ENCODE measurements at regions not wholly inside any gene's neighbourhood (a gene's known extent, or its start where the extent isn't known, plus 50 kb on each side); places are given as distances from the start of the nearest gene placed in this dataset.

DNA sequence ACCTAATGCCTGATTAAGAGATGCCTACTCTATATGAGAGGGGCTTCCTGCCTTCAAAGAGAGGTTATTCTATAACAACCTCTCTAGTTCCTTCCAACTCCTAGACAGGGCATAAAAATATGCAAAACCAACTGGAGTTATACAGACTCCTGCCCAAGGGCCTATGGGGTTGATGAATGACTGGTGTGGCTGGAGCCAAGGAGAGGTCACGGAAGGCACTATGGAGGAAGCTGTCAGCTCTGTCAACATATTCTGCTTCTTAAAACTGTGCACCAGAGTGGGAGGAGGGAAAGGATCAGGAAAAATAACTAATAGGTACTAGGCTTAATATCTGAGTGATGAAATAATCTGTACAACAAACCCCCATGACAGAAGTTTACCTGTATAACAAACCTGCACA lies 120.9 kb upstream of the CDC42EP3 start:
- H3K79me2 ChIP-seq (ENCODE audit: insufficient read depth, low read length), result no peaks in the 10 kb centered on the region
- no peak overlapping the region for H3K4me3 ChIP-seq (ENCODE audit: insufficient read depth, low read length)
- H3K9me3 ChIP-seq (ENCODE audit: low read depth, low read length), result peaks cover 3% of the 10 kb centered on the region
- TF ChIP-seq, protein P1, sequence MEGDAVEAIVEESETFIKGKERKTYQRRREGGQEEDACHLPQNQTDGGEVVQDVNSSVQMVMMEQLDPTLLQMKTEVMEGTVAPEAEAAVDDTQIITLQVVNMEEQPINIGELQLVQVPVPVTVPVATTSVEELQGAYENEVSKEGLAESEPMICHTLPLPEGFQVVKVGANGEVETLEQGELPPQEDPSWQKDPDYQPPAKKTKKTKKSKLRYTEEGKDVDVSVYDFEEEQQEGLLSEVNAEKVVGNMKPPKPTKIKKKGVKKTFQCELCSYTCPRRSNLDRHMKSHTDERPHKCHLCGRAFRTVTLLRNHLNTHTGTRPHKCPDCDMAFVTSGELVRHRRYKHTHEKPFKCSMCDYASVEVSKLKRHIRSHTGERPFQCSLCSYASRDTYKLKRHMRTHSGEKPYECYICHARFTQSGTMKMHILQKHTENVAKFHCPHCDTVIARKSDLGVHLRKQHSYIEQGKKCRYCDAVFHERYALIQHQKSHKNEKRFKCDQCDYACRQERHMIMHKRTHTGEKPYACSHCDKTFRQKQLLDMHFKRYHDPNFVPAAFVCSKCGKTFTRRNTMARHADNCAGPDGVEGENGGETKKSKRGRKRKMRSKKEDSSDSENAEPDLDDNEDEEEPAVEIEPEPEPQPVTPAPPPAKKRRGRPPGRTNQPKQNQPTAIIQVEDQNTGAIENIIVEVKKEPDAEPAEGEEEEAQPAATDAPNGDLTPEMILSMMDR (IDR thresholded peaks at IDR 0.05; ENCODE audit: extremely low read depth, low read depth, low read length), result no peak
- H3K4me2 ChIP-seq (ENCODE audit: insufficient read depth, low read length), result no peak overlapping the region
- no peak overlapping the region for H3K27ac ChIP-seq (ENCODE audit: low read depth, low read length)
- no peaks in the 10 kb centered on the region for H3K27me3 ChIP-seq (ENCODE audit: insufficient read depth, low read length)
- H3K4me1 ChIP-seq (ENCODE audit: insufficient read depth, low read length), result peaks cover 27% of the 10 kb centered on the region
- no peaks in the 10 kb centered on the region for H3K36me3 ChIP-seq (ENCODE audit: insufficient read depth, low read length)
- no peak for DNase-seq (ENCODE audit: insufficient read length, low spot score, missing footprints)
- no peak overlapping the region for H2AFZ ChIP-seq (ENCODE audit: low read length)
- no peaks in the 10 kb centered on the region for H4K20me1 ChIP-seq (ENCODE audit: insufficient read depth, low read length)

DNA sequence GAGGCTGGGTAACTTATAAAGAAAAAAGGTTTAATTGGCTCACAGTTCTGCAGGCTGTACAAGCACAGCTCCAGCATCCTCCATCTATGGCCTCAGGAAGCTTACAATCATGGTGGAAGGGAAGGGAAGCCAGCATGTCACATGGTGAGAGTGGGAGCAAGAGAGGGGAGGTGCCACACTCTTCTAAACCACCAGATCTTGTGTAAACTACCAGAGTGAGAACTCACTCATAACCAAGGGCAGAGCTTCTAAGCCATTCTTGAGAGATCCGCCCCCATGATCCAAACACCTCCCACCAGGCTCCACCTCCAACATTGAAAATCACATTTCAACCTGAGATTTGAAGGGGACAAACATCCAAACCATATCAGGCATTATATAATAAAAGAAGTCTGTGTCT lies 121.6 kb upstream of the CDC42EP3 start:
- Histone ChIP-seq H3K4me3 (ENCODE audit: insufficient read depth, low read length) (no peak overlapping the region), H3K27me3 (ENCODE audit: insufficient read depth, low read length) (no peaks in the 10 kb centered on the region), H3K79me2 (ENCODE audit: insufficient read depth, low read length) (no peaks in the 10 kb centered on the region), H3K36me3 (ENCODE audit: insufficient read depth, low read length) (no peaks in the 10 kb centered on the region), H3K4me1 (ENCODE audit: insufficient read depth, low read length) (peaks cover 31% of the 10 kb centered on the region), H4K20me1 (ENCODE audit: insufficient read depth, low read length) (no peaks in the 10 kb centered on the region), H3K9me3 (ENCODE audit: low read depth, low read length) (peaks cover 3% of the 10 kb centered on the region), H3K27ac (ENCODE audit: low read depth, low read length) (no peak overlapping the region), H2AFZ (ENCODE audit: low read length) (no peak overlapping the region), H3K4me2 (ENCODE audit: insufficient read depth, low read length) (no peak overlapping the region)
- TF ChIP-seq, protein P1 (IDR thresholded peaks at IDR 0.05; ENCODE audit: extremely low read depth, low read depth, low read length), result no peak
- no peak for DNase-seq (ENCODE audit: insufficient read length, low spot score, missing footprints)

DNA sequence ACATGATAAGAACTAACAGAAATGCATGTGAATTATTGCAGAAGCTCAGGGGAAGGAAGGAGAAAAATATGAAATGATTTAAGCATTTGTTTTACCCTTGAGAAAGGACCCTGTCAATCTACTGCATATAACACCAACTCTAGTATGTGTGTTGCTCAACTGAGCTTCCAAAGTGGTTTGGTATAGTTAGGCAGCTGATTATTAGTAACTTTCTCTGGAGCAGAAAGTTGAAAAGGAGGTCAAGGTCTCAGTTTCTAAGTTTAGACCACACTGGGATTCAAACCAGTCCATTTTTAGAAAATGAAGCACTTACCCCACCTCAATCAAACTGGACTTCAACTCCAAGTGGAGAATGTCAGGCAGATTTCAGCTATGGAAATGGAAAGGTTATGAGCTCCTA lies 123.3 kb upstream of the CDC42EP3 start:
- Histone ChIP-seq H3K27ac (ENCODE audit: low read depth, low read length) (peak overlapping the region; percentile 94), H3K27me3 (ENCODE audit: insufficient read depth, low read length) (no peaks in the 10 kb centered on the region), H3K4me2 (ENCODE audit: insufficient read depth, low read length) (no peak overlapping the region), H3K36me3 (ENCODE audit: insufficient read depth, low read length) (no peaks in the 10 kb centered on the region), H3K4me1 (ENCODE audit: insufficient read depth, low read length) (peaks cover 40% of the 10 kb centered on the region), H3K4me3 (ENCODE audit: insufficient read depth, low read length) (no peak overlapping the region), H2AFZ (ENCODE audit: low read length) (no peak overlapping the region), H3K79me2 (ENCODE audit: insufficient read depth, low read length) (no peaks in the 10 kb centered on the region), H4K20me1 (ENCODE audit: insufficient read depth, low read length) (no peaks in the 10 kb centered on the region), H3K9me3 (ENCODE audit: low read depth, low read length) (no peaks in the 10 kb centered on the region)
- TF ChIP-seq, protein P1 (IDR thresholded peaks at IDR 0.05; ENCODE audit: extremely low read depth, low read depth, low read length), result no peak
- no peak for DNase-seq (ENCODE audit: insufficient read length, low spot score, missing footprints)

DNA sequence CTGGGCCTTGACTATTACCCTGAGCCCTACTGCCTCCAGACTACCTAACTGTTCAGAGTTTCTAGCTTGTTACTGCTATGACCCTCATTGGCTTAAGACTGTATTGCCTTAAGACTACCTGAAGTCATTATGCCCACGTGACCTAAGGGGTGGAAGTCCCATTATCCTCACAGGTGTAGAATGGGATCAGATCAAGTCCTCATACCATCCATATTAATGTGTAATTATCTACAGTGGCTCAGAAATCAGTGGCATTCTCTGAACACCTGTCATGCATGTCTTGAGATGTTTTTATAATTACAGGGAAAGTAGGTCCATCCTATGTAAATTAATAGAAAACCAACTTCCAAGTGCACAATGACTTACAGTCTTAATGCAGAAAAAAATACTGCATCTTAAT lies 124.0 kb upstream of the CDC42EP3 start:
- Histone ChIP-seq H3K4me1 (ENCODE audit: insufficient read depth, low read length) (peaks cover 47% of the 10 kb centered on the region), H2AFZ (ENCODE audit: low read length) (no peak overlapping the region), H3K9me3 (ENCODE audit: low read depth, low read length) (no peaks in the 10 kb centered on the region), H3K27ac (ENCODE audit: low read depth, low read length) (peak overlapping the region; percentile 94), H3K79me2 (ENCODE audit: insufficient read depth, low read length) (no peaks in the 10 kb centered on the region), H3K4me2 (ENCODE audit: insufficient read depth, low read length) (no peak overlapping the region), H3K27me3 (ENCODE audit: insufficient read depth, low read length) (no peaks in the 10 kb centered on the region), H3K36me3 (ENCODE audit: insufficient read depth, low read length) (no peaks in the 10 kb centered on the region), H4K20me1 (ENCODE audit: insufficient read depth, low read length) (no peaks in the 10 kb centered on the region), H3K4me3 (ENCODE audit: insufficient read depth, low read length) (no peak overlapping the region)
- TF ChIP-seq, protein P1 (IDR thresholded peaks at IDR 0.05; ENCODE audit: extremely low read depth, low read depth, low read length), result no peak
- no peak for DNase-seq (ENCODE audit: insufficient read length, low spot score, missing footprints)
